ENCODE measurements at regions not wholly inside any gene's neighbourhood (a gene's known extent, or its start where the extent isn't known, plus 50 kb on each side); places are given as distances from the start of the nearest gene placed in this dataset.

DNA sequence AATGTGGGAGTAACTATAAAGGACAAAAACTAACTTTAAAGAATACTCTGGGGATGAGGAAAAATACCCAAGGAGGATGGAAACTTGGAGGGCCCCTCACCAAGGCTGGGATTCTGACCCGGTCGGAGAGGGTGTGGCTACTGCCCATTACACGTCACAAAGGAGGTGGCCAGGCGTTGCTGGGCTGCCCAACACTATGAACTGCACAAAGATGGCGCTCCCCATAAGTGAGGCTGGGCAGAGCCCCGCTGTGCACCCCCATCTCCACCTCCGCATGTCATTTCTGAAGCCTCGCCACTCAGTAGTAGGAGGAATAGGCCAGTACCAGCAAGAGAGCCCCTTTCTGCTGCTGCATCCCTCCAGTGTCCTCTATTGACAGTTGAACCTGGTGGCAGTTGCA, 290.1 kb upstream of the ZNF32 start:
- TF ChIP-seq RFX5 (IDR thresholded peaks at IDR 0.05; ENCODE audit: low read length): no peak
- TF ChIP-seq, protein P1, sequence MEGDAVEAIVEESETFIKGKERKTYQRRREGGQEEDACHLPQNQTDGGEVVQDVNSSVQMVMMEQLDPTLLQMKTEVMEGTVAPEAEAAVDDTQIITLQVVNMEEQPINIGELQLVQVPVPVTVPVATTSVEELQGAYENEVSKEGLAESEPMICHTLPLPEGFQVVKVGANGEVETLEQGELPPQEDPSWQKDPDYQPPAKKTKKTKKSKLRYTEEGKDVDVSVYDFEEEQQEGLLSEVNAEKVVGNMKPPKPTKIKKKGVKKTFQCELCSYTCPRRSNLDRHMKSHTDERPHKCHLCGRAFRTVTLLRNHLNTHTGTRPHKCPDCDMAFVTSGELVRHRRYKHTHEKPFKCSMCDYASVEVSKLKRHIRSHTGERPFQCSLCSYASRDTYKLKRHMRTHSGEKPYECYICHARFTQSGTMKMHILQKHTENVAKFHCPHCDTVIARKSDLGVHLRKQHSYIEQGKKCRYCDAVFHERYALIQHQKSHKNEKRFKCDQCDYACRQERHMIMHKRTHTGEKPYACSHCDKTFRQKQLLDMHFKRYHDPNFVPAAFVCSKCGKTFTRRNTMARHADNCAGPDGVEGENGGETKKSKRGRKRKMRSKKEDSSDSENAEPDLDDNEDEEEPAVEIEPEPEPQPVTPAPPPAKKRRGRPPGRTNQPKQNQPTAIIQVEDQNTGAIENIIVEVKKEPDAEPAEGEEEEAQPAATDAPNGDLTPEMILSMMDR (IDR thresholded peaks at IDR 0.05): no peak
